SJCRH30 (cell line): ENCODE measurements at regions not wholly inside any gene's neighbourhood (a gene's known extent, or its start where the extent isn't known, plus 50 kb on each side); places are given as distances from the start of the nearest gene placed in this dataset.

Experiments used
- DNase-seq, 2 experiments: peaks; one replicate each; pipeline ENCODE4 v3.0.0-alpha.2; 2015 to 2020
- H3K27ac ChIP-seq: fragments of 250-450 bp; sonication (Bioruptor Pico); 2 replicates; pipeline ENCODE4 v1.5.1; 2020; ENCODE audit warnings: mild to moderate bottlenecking, moderate library complexity
- H3K27me3 ChIP-seq: fragments of 250-450 bp; sonication (Bioruptor Pico); 2 replicates; pipeline ENCODE4 v1.5.1; 2020; ENCODE audit warnings: mild to moderate bottlenecking, moderate library complexity
- H3K36me3 ChIP-seq: fragments of 250-450 bp; sonication (Bioruptor Pico); 2 replicates; pipeline ENCODE4 v1.5.1; 2020; ENCODE audit warnings: mild to moderate bottlenecking, moderate library complexity
- H3K4me1 ChIP-seq: fragments of 250-450 bp; sonication (Bioruptor Pico); 2 replicates; pipeline ENCODE4 v1.5.1; 2020; ENCODE audit warnings: mild to moderate bottlenecking, moderate library complexity
- H3K4me3 ChIP-seq: fragments of 250-450 bp; sonication (Bioruptor Pico); 2 replicates; pipeline ENCODE4 v1.5.1; 2020; ENCODE audit warnings: mild to moderate bottlenecking, moderate library complexity
- H3K9me3 ChIP-seq: fragments of 250-450 bp; sonication (Bioruptor Pico); replicated peaks from 2 replicates; pipeline ENCODE4 v1.5.1; 2020; ENCODE audit warnings: mild to moderate bottlenecking, moderate library complexity

GRCh38 chr4:123585111-123585510 lies 188.5 kb downstream of the SPRY1 start:
- Histone ChIP-seq H3K36me3 (no peaks in the 10 kb centered on the region), H3K4me3 (no peak overlapping the region), H3K9me3 (peaks cover 5% of the 10 kb centered on the region; the same call in 1 of the 2 replicates), H3K27me3 (no peaks in the 10 kb centered on the region), H3K27ac (no peak overlapping the region), H3K4me1 (peaks cover 18% of the 10 kb centered on the region)
- no peak for DNase-seq

DNA sequence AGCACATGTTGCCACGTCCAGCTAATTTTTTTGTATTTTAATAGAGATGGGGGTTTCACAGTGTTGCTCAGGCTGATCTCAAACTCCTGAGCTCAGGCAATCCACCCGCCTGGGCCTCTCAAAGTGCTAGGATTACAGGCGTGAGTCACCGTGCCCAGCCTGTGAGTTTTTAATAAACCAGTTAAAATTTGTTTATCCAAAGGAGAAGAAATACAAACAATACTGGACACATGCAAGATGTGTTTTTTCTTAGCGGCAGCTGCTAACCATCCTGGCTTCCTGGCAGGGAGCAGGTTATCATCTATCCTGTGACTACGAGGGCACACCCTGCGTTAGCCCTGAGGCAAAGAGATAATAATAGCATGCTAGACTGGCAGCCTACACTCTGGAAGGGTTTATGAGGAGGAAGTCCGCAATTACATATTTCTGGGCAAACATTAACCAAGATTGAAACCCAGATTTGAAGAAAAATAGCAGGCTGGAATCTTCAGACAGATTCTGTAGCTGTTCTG lies 191.4 kb downstream of the SPRY1 start:
- Histone ChIP-seq H3K4me3 (peak overlapping the region; percentile 39), H3K27ac (peak overlapping the region; percentile 98), H3K27me3 (no peaks in the 10 kb centered on the region)

GRCh38 chr4:123588631-123589241 lies 192.1 kb downstream of the SPRY1 start:
- Histone ChIP-seq H3K4me3 (peak overlapping the region; percentile 39), H3K27me3 (no peaks in the 10 kb centered on the region)
- DNase-seq = peak; percentile 87 to 97

More for the DNA sequence above, 191.4 kb downstream of the SPRY1 start:
- peaks cover 18% of the 10 kb centered on the region for H3K4me1 ChIP-seq
- no peaks in the 10 kb centered on the region for H3K36me3 ChIP-seq
- peak; percentile 94 to 98 for DNase-seq
- no peaks in the 10 kb centered on the region for H3K9me3 ChIP-seq

GRCh38 chr4:123589301-123589700 lies 192.7 kb downstream of the SPRY1 start:
- Histone ChIP-seq H3K4me3 (peak overlapping the region; percentile 39), H3K9me3 (no peaks in the 10 kb centered on the region), H3K27me3 (no peaks in the 10 kb centered on the region), H3K27ac (peak overlapping the region; percentile 98), H3K36me3 (no peaks in the 10 kb centered on the region), H3K4me1 (peaks cover 18% of the 10 kb centered on the region)
- DNase-seq = no peak

More at GRCh38 chr4:123588631-123589241, 192.1 kb downstream of the SPRY1 start:
- Histone ChIP-seq H3K27ac (peak overlapping the region; percentile 98), H3K4me1 (peaks cover 18% of the 10 kb centered on the region), H3K9me3 (no peaks in the 10 kb centered on the region), H3K36me3 (no peaks in the 10 kb centered on the region)

DNA sequence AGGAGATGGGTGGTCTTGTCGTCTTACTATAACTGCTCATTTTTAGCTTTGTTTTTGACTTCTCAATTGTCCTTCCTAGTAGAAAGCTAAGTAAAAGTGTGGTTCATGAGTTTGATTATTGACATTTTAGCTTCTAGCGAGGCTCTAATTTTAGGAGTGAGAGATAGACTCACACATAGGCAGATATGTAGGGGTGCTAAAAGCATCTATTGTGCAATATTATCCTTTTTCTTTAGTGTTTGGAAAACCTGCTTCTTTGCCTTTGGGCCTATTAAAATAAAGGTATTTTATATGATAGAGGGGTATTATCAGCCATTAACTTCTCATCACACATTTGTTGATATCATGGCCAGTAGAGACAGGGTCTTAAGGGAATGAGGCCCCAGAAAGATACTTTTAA lies 195.3 kb downstream of the SPRY1 start:
- Histone ChIP-seq H3K36me3 (no peaks in the 10 kb centered on the region), H3K9me3 (no peaks in the 10 kb centered on the region), H3K27ac (no peak overlapping the region), H3K4me3 (no peak overlapping the region), H3K4me1 (peaks cover 18% of the 10 kb centered on the region), H3K27me3 (no peaks in the 10 kb centered on the region)
- DNase-seq = no peak

DNA sequence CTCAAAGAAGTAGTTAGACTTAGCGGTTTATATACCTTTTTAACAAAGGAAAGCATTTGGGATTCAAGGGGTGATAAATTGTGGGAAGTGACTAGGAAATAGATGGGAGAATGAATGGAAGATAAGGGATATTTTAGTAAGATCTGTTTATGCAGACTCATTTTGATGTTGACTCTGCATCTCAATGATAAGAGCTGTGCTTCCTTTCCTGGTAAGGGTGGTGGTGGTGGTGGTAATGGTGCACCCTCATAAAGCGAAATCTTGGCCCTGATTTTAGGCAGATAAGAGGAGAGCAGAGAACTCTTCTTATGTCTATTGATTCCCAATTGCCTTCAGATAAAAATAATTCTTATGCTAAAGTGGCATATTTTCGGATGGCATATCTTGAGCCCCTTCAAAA lies 197.1 kb downstream of the SPRY1 start:
- H3K4me1 ChIP-seq = peaks cover 9% of the 10 kb centered on the region
- no peak overlapping the region for H3K27ac ChIP-seq
- H3K36me3 ChIP-seq = no peaks in the 10 kb centered on the region
- no peak overlapping the region for H3K4me3 ChIP-seq
- no peak for DNase-seq
- H3K9me3 ChIP-seq = no peaks in the 10 kb centered on the region
- H3K27me3 ChIP-seq = no peaks in the 10 kb centered on the region

- H3K9me3 ChIP-seq = no peaks in the 10 kb centered on the region
- no peak overlapping the region for H3K4me3 ChIP-seq
- peaks cover 21% of the 10 kb centered on the region for H3K4me1 ChIP-seq
- H3K27ac ChIP-seq = no peak overlapping the region
- DNase-seq = no peak
- no peaks in the 10 kb centered on the region for H3K36me3 ChIP-seq
- H3K27me3 ChIP-seq = no peaks in the 10 kb centered on the region
Measured at GRCh38 chr4:123596805-123597204, 200.2 kb downstream of the SPRY1 start.

DNA sequence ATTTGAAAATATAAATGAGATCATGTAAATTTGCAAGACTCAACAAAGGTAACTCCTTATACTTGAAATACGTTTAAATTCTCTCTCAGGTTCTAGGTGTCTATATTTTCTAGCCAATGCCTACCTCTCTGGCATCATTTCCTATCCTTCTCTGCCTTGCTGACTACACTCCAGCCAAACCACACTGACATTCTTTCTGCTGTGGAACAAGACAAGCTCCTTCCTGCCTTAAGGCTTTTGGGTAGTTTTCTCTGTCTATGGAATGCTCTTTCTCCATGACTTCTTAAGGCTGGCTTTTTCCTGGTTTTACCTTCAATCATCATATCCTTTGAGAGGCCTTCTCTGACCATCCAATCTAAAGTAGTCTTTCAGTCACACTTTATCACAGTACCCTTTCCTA lies 201.0 kb downstream of the SPRY1 start:
- no peak for DNase-seq
- H3K27me3 ChIP-seq = no peaks in the 10 kb centered on the region
- H3K27ac ChIP-seq = no peak overlapping the region
- peaks cover 22% of the 10 kb centered on the region for H3K4me1 ChIP-seq
- H3K9me3 ChIP-seq = no peaks in the 10 kb centered on the region
- no peak overlapping the region for H3K4me3 ChIP-seq
- H3K36me3 ChIP-seq = no peaks in the 10 kb centered on the region

- Histone ChIP-seq H3K9me3 (no peaks in the 10 kb centered on the region), H3K27me3 (no peaks in the 10 kb centered on the region), H3K36me3 (no peaks in the 10 kb centered on the region), H3K4me1 (peaks cover 30% of the 10 kb centered on the region), H3K27ac (no peak overlapping the region), H3K4me3 (no peak overlapping the region)
- no peak for DNase-seq
Measured at GRCh38 chr4:123598331-123598730, 201.7 kb downstream of the SPRY1 start.

GRCh38 chr4:123599061-123599919 lies 202.7 kb downstream of the SPRY1 start:
- Histone ChIP-seq H3K27me3 (no peaks in the 10 kb centered on the region), H3K4me3 (no peak overlapping the region), H3K4me1 (peaks cover 34% of the 10 kb centered on the region), H3K36me3 (no peaks in the 10 kb centered on the region), H3K27ac (peak overlapping the region; percentile 83), H3K9me3 (no peaks in the 10 kb centered on the region)
- peak in 1 of 2 experiments; percentile 25 for DNase-seq

- Histone ChIP-seq H3K27ac (peak overlapping the region; percentile 83), H3K4me1 (peaks cover 34% of the 10 kb centered on the region), H3K9me3 (no peaks in the 10 kb centered on the region), H3K36me3 (no peaks in the 10 kb centered on the region), H3K4me3 (no peak overlapping the region), H3K27me3 (no peaks in the 10 kb centered on the region)
- peak; percentile 87 to 92 for DNase-seq
Measured at GRCh38 chr4:123599920-123600810, 203.6 kb downstream of the SPRY1 start.

GRCh38 chr4:123600987-123601904 lies 204.7 kb downstream of the SPRY1 start:
- H3K4me1 ChIP-seq = peaks cover 34% of the 10 kb centered on the region
- no peaks in the 10 kb centered on the region for H3K36me3 ChIP-seq
- no peak overlapping the region for H3K4me3 ChIP-seq
- H3K27me3 ChIP-seq = no peaks in the 10 kb centered on the region
- peak overlapping the region; percentile 83 for H3K27ac ChIP-seq
- no peaks in the 10 kb centered on the region for H3K9me3 ChIP-seq
- peak in 1 of 2 experiments; percentile 27 for DNase-seq

GRCh38 chr4:123602007-123602406 lies 205.4 kb downstream of the SPRY1 start:
- Histone ChIP-seq H3K27ac (no peak overlapping the region), H3K27me3 (no peaks in the 10 kb centered on the region), H3K36me3 (no peaks in the 10 kb centered on the region), H3K9me3 (no peaks in the 10 kb centered on the region), H3K4me1 (peaks cover 34% of the 10 kb centered on the region), H3K4me3 (no peak overlapping the region)
- no peak for DNase-seq

- H3K4me3 ChIP-seq = no peak overlapping the region
- peak; percentile 72 to 83 for DNase-seq
Measured at GRCh38 chr4:123603165-123603564, 206.6 kb downstream of the SPRY1 start.

More at GRCh38 chr4:123603165-123603564, 206.6 kb downstream of the SPRY1 start:
- Histone ChIP-seq H3K27me3 (no peaks in the 10 kb centered on the region), H3K4me1 (peaks cover 34% of the 10 kb centered on the region), H3K9me3 (no peaks in the 10 kb centered on the region), H3K27ac (no peak overlapping the region), H3K36me3 (no peaks in the 10 kb centered on the region)
